ENCODE measurements at regions not wholly inside any gene's neighbourhood (a gene's known extent, or its start where the extent isn't known, plus 50 kb on each side); places are given as distances from the start of the nearest gene placed in this dataset.
"Not testable (repeated sequence)": the region's sequence is repeated elsewhere in the genome, so short reads cannot be mapped to it uniquely, and the experiment has no call there.

DNA sequence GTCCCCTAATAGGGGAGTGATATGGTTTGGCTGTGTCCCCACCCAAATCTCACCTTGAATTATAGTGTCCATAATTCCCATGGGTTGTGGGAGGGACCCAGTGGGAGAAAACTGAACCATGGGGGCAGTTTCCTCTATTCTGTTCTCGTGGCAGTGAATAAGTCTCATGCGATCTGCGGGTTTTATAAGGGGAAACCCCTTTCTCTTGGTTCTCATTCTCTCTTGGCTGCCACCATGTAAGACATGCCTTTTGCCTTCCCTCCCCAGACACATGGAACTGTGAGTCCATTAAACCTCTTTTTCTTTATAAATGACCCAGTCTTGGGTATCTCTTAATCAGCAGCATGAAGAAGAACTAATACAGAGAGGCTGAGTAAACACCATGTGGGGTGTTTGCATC is 156.0 kb downstream of the NPIPB11 start:
- TF ChIP-seq, protein P1, sequence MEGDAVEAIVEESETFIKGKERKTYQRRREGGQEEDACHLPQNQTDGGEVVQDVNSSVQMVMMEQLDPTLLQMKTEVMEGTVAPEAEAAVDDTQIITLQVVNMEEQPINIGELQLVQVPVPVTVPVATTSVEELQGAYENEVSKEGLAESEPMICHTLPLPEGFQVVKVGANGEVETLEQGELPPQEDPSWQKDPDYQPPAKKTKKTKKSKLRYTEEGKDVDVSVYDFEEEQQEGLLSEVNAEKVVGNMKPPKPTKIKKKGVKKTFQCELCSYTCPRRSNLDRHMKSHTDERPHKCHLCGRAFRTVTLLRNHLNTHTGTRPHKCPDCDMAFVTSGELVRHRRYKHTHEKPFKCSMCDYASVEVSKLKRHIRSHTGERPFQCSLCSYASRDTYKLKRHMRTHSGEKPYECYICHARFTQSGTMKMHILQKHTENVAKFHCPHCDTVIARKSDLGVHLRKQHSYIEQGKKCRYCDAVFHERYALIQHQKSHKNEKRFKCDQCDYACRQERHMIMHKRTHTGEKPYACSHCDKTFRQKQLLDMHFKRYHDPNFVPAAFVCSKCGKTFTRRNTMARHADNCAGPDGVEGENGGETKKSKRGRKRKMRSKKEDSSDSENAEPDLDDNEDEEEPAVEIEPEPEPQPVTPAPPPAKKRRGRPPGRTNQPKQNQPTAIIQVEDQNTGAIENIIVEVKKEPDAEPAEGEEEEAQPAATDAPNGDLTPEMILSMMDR (IDR thresholded peaks at IDR 0.05; ENCODE audit: insufficient read depth, low read length, poor library complexity, severe bottlenecking): not testable (repeated sequence)
- TF ChIP-seq EZH2phosphoT487 (conservative IDR thresholded peaks at IDR 0.05; ENCODE audit: low read length): not testable (repeated sequence)
